Fibroblast of the aortic adventitia (primary cell): ENCODE measurements at regions not wholly inside any gene's neighbourhood (a gene's known extent, or its start where the extent isn't known, plus 50 kb on each side); places are given as distances from the start of the nearest gene placed in this dataset.

Experiments
- DNase-seq: peaks from one replicate; pipeline ENCODE4 v3.0.0-alpha.2; 2010; ENCODE audit warnings: low read depth
- H3K4me3 ChIP-seq: 2 replicates; pipeline ENCODE4 v1.5.1; 2011; ENCODE audit warnings: low read depth, mild to moderate bottlenecking, control low read depth, low read length, moderate library complexity
- CTCF ChIP-seq: IDR thresholded peaks from 2 replicates; pipeline ENCODE4 v1.5.1; 2011; ENCODE audit warnings: mild to moderate bottlenecking, low read length, control low read depth, inconsistent platforms; ENCODE audit not compliant: insufficient read depth

- no peak overlapping the region for H3K4me3 ChIP-seq
- TF ChIP-seq CTCF: peak; percentile 76
- peak; percentile 60 for DNase-seq
Measured at GRCh38 chr11:32006799-32007388, 84.0 kb upstream of the RCN1 start.

GRCh38 chr11:32005786-32006416, 85.0 kb upstream of the RCN1 start:
- no peak for TF ChIP-seq CTCF
- no peak overlapping the region for H3K4me3 ChIP-seq
- DNase-seq: no peak

- no peak for TF ChIP-seq CTCF
- no peak for DNase-seq
- H3K4me3 ChIP-seq: no peak overlapping the region
Measured at GRCh38 chr11:32003335-32003734, 87.5 kb upstream of the RCN1 start.

- no peak for TF ChIP-seq CTCF
- no peak overlapping the region for H3K4me3 ChIP-seq
- DNase-seq: no peak
Measured at GRCh38 chr11:32002311-32002710, 88.6 kb upstream of the RCN1 start.

- DNase-seq: no peak
- TF ChIP-seq CTCF: no peak
- no peak overlapping the region for H3K4me3 ChIP-seq
Measured at GRCh38 chr11:31997955-31998354, 92.9 kb upstream of the RCN1 start.

- DNase-seq: no peak
- TF ChIP-seq CTCF: no peak
- no peak overlapping the region for H3K4me3 ChIP-seq
Measured at GRCh38 chr11:31996159-31996881, 94.6 kb upstream of the RCN1 start.
